ENCODE measurements at regions not wholly inside any gene's neighbourhood (a gene's known extent, or its start where the extent isn't known, plus 50 kb on each side); places are given as distances from the start of the nearest gene placed in this dataset.
"Not testable (repeated sequence)": the region's sequence is repeated elsewhere in the genome, so short reads cannot be mapped to it uniquely, and the experiment has no call there.

- DNase-seq (ENCODE audit: low read depth in 2 of 3, low spot score in 2 of 3): no peak
These were observed 55.4 kb downstream of the CTSL start for GRCh38 chr9:87781331-87781730.

GRCh38 chr9:87783180-87783579, 57.3 kb downstream of the CTSL start:
- no peak for DNase-seq (ENCODE audit: low read depth in 2 of 3, low spot score in 2 of 3)

DNA sequence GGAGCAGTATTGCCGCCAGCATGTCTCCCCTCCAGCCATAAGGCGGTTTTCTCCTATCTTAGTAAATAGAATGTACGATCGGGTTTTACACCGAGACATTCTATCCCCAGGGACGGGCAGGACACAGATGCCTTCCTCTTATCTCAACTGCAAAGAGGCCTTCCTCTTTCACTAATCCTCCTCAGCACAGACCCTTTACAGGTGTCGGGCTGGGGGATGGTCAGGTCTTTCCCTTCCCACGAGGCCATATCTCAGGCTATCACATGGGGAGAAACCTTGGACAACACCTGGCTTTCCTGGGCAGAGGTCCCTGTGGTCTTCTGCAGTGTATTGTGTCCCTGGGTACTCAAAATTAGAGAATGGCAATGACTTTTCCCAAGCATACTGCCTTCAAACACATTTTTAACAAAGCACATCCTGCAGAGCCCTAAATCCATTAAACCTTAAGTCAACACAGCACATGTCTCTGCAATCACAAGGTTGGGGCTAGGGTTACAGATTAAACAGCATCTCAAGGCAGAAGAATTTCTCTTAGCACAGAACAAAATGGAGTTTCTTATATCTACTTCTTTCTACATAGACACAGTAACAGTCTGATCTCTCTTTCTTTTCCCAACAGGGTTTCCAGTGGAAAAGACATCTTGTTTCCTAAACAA, 59.5 kb downstream of the CTSL start:
- not testable (repeated sequence) for DNase-seq (ENCODE audit: low read depth in 2 of 3, low spot score in 2 of 3)

DNA sequence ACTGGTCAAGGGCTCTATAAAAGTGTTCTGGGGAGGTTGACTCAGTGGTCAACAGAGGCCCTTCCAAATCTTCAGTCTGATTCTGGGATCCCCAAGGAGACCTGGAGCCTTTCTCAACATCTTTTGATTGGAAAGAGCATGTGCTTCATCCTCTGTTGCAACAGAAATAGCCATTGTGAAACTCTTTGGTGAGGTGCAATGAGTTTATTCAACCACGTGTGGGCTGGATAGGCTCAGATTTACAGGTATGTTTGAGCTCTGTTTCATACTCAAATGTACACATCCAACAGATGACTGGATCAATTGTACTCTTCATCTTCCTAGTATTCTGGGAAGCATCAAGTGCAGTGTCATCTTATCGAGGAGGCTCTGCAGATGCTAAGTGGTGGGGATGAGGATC, 60.5 kb downstream of the CTSL start:
- no peak for DNase-seq (ENCODE audit: low read depth in 2 of 3, low spot score in 2 of 3)

- no peak for DNase-seq (ENCODE audit: low read depth in 2 of 3, low spot score in 2 of 3)
These were observed 61.0 kb downstream of the CTSL start for GRCh38 chr9:87786876-87787275.

DNA sequence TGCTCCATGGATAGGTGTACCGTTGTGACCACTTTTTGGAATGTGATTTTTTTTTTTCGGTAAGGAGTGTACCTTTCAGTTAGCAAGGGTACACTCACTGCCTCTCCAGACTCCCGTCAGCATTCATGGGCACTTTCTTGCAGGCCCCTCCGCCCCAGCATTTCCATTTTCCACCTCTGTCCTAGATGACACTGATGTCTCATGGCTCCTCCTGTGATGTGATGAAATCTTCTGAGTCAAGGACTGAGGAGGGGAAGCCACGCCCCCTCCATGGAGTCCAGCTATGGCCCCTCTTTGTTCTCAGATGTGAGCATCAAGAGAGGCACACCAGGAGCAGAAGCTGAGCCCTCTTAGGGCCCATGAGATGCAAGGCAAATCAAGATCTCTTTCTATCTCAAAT, 61.8 kb downstream of the CTSL start:
- DNase-seq (ENCODE audit: low read depth in 2 of 3, low spot score in 2 of 3): no peak

DNA sequence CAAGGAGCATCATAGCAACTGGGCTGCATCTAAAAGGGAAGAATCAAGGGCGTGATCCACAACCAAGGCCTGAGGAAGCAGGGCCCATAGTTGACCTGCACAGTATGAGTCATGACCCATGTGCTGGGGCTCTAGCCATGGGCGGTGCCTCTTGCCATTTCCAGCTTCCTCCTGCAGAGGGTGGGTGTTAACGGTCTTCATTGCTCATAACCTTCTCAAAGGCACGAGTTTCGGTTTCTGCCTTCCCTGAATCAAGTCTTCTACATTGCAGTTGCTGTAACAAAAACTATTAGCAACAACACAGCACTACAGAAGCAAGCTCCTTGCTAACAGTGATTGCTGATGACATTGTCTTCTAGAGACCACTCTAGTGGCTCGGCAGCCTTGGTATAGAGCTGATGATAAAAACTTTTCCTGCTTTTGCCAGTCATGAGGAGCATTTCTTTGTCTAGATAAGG, 66.9 kb downstream of the CTSL start:
- peak in 2 of 3 donors; percentile 24 to 50 for DNase-seq (ENCODE audit: low read depth in 2 of 3, low spot score in 2 of 3)

GRCh38 chr9:87793292-87793691, 67.4 kb downstream of the CTSL start:
- DNase-seq (ENCODE audit: low read depth in 2 of 3, low spot score in 2 of 3): no peak

DNA sequence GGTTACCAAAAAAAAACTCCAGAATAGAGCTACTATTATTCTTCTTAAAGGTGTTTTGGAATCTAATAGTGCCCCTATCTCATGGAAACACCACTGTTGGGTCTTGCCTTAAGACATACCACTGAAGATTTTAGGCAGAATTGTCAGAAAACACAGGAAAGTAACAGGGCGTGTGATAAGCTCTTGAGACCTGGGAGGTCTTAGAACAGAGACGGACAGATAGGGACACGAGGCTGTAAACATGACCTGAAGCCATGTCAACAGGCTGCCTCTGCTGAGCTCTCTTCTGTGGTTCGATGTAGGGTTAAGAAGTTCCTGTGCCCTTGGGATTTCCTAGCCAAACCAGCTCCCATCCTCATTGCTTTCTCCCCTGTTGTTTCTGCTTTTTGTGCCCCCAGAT, 69.3 kb downstream of the CTSL start:
- no peak for DNase-seq (ENCODE audit: low read depth in 2 of 3, low spot score in 2 of 3)

DNA sequence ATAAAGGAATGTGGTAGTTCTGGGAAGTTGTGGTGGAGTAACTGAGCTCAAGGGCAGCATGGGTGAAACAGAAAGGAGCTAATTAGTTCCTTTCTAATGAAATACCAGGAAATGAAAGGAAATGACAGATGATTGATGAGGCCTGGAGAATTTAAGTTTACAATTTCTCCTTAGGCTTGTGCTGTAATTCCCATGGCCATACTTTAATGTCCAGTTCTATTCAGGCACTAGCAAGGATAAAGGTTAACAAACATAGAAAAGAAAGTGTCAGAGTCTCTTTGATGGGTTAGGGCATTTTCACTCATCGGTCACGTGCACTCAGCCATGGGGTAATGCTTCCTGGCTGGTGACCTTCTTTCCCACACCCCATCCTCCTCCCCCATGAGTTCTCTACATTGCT, 70.3 kb downstream of the CTSL start:
- no peak for DNase-seq (ENCODE audit: low read depth in 2 of 3, low spot score in 2 of 3)

DNA sequence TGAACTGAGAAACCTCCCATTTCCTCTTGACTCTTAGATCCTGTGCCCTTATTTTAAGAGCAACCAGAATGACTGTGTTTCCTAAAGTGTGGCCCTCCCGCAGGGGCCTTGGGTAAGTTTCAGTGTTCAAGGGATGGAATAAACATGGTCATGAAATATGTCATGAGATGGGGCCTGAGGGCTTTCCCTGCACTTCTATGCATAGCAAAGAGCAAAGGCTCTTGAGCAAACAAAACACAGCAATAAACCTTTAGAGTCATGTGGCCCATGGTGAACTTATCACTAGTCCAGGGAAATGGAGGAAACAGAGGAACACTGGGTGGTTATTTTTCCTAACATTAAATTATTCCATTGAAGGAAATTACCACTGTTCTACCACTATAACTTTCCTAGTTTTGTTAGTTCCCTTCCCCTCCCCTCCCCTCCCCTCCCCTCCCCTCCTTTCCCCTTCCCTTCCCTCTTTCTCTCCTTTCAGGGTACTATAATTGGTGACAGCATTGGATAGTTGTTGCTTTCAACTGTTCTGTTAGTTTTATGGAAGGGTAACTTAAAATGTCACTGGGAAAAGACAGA, 72.4 kb downstream of the CTSL start:
- no peak for DNase-seq (ENCODE audit: low read depth in 2 of 3, low spot score in 2 of 3)

GRCh38 chr9:87799503-87799902, 73.6 kb downstream of the CTSL start:
- DNase-seq (ENCODE audit: low read depth in 2 of 3, low spot score in 2 of 3): no peak

- no peak for DNase-seq (ENCODE audit: low read depth in 2 of 3, low spot score in 2 of 3)
These were observed 74.5 kb downstream of the CTSL start for GRCh38 chr9:87800456-87800855.

- DNase-seq (ENCODE audit: low read depth in 2 of 3, low spot score in 2 of 3): no peak
These were observed 75.1 kb downstream of the CTSL start for GRCh38 chr9:87801013-87801412.

- DNase-seq (ENCODE audit: low read depth in 2 of 3, low spot score in 2 of 3): no peak
These were observed 77.2 kb downstream of the CTSL start for GRCh38 chr9:87803166-87803565.

DNA sequence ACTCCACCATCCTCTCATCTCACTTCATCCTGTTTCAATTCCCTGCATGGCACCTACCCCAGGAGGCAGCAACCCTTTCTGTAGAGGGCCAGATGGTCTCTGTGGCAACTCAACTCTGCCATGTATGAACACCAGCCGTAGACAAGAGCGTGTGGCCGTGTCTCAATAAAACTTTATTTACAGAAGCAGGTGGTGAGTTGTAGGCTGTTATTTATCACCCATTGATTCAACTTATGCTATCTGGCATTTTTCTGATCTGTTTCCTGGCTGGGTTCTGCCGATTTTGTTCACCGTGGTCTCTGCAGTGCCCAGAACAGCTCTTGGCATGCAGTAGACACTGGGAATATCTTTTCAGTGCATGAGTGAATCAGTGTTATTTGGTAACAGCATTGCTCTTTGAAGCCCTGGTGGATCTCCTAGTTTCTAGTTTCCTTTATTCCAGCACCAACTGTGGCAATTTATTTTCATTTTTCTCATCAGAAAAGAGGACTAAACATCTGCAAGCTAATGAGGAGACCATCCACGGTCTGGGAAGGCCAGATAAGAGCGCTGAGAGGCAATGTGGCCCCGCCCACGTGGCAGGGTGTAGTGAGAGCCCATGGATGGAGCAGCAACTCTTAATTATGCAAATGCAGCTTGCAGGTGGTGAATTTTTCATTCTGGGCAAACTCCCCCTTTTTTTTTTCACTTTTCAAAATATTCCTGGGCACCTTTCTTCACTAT, 77.9 kb downstream of the CTSL start:
- peak in 2 of 3 donors; percentile 32 to 47 for DNase-seq (ENCODE audit: low read depth in 2 of 3, low spot score in 2 of 3)

DNA sequence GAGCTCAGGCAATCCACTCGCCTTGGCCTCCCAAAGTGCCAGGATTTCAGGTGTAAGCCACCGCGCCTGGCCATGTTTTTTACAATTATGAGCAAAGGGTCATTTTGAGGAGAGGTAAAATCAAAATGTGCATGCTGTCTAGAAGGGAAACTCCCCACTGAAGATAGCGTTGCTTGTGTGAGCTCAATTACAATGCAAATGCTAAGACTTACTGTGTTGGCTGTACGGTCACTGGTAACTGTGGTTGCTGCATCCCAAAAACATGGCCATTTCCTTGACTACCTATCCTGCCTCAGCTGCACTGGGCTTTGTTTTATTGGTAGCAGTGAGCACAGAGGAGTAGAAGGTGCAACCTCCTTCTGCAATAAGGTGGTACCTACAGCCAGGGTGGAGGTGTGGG, 77.4 kb upstream of the SPATA31E1 start:
- DNase-seq (ENCODE audit: low read depth in 2 of 3, low spot score in 2 of 3): no peak

DNA sequence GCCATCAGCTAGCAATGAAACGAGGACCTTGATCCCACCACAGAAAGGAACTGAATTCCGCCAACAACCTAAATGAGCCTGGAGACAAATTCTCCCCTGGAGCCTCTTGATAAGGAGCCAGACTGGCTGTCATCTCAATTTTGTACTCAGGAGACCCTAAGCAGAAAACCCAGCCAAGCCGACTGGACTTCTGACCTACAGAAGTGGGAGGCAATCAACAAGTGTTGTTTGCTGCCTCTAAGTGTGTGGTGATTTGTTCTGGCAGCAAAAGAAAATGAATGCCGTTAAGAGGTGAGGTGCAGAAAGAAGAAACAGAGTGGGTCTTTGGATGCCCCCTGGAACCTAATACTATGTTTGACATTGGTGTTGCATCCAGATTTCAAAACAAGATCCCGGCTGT, 72.7 kb upstream of the SPATA31E1 start:
- no peak for DNase-seq (ENCODE audit: low read depth in 2 of 3, low spot score in 2 of 3)

DNA sequence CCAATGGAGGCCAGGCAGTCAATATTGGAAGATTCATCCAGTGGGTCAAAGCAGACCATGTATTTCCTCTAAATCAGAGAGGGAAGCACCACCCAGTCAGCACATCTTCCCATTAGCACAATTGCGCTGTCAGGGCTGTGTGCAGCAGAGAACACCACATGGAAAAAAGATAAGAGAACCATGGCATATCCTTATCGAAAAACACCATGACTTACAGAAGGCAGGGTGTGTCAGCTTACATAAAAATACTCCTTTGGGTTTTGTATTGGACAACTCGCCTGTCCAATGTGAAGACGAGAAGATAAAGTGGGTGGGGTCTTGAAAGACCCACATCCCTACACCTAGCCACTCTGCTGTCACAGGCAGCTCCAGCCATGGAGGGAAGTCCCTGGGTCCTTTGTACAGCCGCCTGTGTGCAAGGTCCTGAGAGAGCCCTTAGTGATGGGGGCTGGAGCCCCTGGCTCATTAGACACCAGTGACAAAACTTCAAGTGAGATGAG, 71.9 kb upstream of the SPATA31E1 start:
- no peak for DNase-seq (ENCODE audit: low read depth in 2 of 3, low spot score in 2 of 3)

- DNase-seq (ENCODE audit: low read depth in 2 of 3, low spot score in 2 of 3): peak in 1 of 3 donors; percentile 28
These were observed 70.1 kb upstream of the SPATA31E1 start for GRCh38 chr9:87812375-87813118.

DNA sequence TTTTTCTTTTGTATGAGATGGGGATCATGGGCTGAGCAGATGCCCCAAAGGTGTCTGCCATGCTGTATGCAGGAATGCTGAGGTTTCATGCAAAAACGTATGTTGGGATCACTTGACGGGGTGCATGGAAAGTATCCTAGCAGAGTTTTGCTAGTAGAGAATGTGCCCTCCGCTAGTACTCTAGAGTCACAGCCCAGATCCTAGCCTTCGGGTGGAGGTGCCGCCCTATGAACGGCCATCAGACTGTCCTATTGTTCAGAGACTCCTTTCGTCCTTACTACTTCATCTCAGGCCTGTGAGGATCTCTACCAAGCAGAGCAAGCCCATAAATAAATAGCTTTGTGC, 69.6 kb upstream of the SPATA31E1 start:
- DNase-seq (ENCODE audit: low read depth in 2 of 3, low spot score in 2 of 3): no peak
